ENCODE measurements at regions not wholly inside any gene's neighbourhood (a gene's known extent, or its start where the extent isn't known, plus 50 kb on each side); places are given as distances from the start of the nearest gene placed in this dataset.

- TF ChIP-seq HOXA7 (CRISPR knock-in tag; IDR thresholded peaks at IDR 0.05; ENCODE audit: borderline replicate concordance) (no peak), GLIS2 (tag by site-specific recombination; IDR thresholded peaks at IDR 0.05) (no peak), ZNF155 (tag by site-specific recombination; IDR thresholded peaks at IDR 0.05) (no peak), PRDM1 (tag by site-specific recombination; IDR thresholded peaks at IDR 0.05) (no peak)
- TF ChIP-seq, protein P1, sequence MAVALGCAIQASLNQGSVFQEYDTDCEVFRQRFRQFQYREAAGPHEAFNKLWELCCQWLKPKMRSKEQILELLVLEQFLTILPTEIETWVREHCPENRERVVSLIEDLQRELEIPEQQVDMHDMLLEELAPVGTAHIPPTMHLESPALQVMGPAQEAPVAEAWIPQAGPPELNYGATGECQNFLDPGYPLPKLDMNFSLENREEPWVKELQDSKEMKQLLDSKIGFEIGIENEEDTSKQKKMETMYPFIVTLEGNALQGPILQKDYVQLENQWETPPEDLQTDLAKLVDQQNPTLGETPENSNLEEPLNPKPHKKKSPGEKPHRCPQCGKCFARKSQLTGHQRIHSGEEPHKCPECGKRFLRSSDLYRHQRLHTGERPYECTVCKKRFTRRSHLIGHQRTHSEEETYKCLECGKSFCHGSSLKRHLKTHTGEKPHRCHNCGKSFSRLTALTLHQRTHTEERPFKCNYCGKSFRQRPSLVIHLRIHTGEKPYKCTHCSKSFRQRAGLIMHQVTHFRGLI (tag by site-specific recombination; IDR thresholded peaks at IDR 0.05): no peak
Observed at GRCh38 chr14:83017296-83017695, 1483.6 kb upstream of the SEL1L start (continued).

DNA sequence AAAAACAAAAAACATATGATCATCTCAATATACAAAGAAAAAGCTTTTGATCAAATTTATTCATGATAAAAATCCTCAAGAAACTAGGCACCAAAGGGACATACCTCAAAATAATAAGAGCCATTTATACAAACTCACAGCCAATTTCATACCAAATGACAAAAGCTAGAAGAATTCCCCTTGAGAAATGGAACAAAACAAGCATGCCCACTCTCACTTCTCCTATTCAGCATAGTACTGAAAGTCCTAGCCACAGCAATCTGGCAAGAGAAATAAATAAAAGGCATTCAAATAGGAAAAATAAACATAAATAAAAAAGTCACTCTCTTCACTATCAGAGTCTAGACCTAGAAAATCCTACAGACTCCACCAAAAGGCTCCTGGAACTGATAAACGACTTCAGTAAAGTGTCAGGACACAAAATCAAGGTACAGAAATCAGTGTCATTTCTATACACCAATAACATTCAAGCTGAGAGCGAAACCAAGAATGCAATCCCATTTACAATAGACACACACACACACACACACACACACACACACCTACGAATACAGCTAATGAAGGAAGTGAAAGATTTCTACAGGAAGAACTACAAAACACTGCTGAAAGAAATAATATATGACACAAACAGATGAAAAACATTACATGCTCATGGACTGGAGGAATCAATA is 1486.2 kb upstream of the SEL1L start:
- CTCF ChIA-PET: no interaction called here
- H3K9me3 ChIP-seq (ENCODE audit: control insufficient read depth, insufficient read depth, low read depth, low read length): no peaks in the 10 kb centered on the region
- POLR2A ChIA-PET: no interaction called here
- H3K36me3 ChIP-seq (ENCODE audit: control insufficient read depth in 2 of 2, insufficient read depth in 1 of 2, low read length in 2 of 2): no peaks in the 10 kb centered on the region
- no peak for TF ChIP-seq ZNF18 (tag by site-specific recombination; IDR thresholded peaks at IDR 0.05)
- no peak for TF ChIP-seq KLF7 (tag by site-specific recombination; IDR thresholded peaks at IDR 0.05; ENCODE audit: borderline replicate concordance)
- TF ChIP-seq ZNF398 (tag by site-specific recombination; IDR thresholded peaks at IDR 0.05): no peak
- TF ChIP-seq ZNF707 (tag by site-specific recombination; IDR thresholded peaks at IDR 0.05): no peak
- no peak for TF ChIP-seq PRDM6 (tag by site-specific recombination; IDR thresholded peaks at IDR 0.05)
- TF ChIP-seq PRDM10 (tag by site-specific recombination; IDR thresholded peaks at IDR 0.05): no peak
- no peak for TF ChIP-seq ZNF549 (tag by site-specific recombination; IDR thresholded peaks at IDR 0.05)
- TF ChIP-seq ZNF704 (tag by site-specific recombination; IDR thresholded peaks at IDR 0.05): no peak
- no peak for TF ChIP-seq ZNF426 (tag by site-specific recombination; IDR thresholded peaks at IDR 0.05)
- no peak for TF ChIP-seq ZNF146 (tag by site-specific recombination; IDR thresholded peaks at IDR 0.05)
- TF ChIP-seq ZNF513 (tag by site-specific recombination; IDR thresholded peaks at IDR 0.05): no peak
- no peak for TF ChIP-seq ZNF585B (tag by site-specific recombination; IDR thresholded peaks at IDR 0.05)
- TF ChIP-seq ZNF544 (tag by site-specific recombination; IDR thresholded peaks at IDR 0.05): no peak
- no peak for TF ChIP-seq ZNF626 (tag by site-specific recombination; IDR thresholded peaks at IDR 0.05)
- no peak for TF ChIP-seq ZBTB20 (tag by site-specific recombination; IDR thresholded peaks at IDR 0.05)
- TF ChIP-seq ZNF529 (tag by site-specific recombination; IDR thresholded peaks at IDR 0.05; ENCODE audit: insufficient replicate concordance): no peak
- no peak for TF ChIP-seq ZNF132 (tag by site-specific recombination; IDR thresholded peaks at IDR 0.05; ENCODE audit: borderline replicate concordance)
- no peaks in the 10 kb centered on the region for H3K4me1 ChIP-seq (ENCODE audit: control insufficient read depth, insufficient read depth, low read length)
- H3K4me3 ChIP-seq (ENCODE audit: low read depth, low read length): no peak overlapping the region
- H3K27ac ChIP-seq (ENCODE audit: extremely low read depth, low read depth, low read length): no peak overlapping the region
